ENCODE measurements at regions not wholly inside any gene's neighbourhood (a gene's known extent, or its start where the extent isn't known, plus 50 kb on each side); places are given as distances from the start of the nearest gene placed in this dataset.
"Not testable (repeated sequence)": the region's sequence is repeated elsewhere in the genome, so short reads cannot be mapped to it uniquely, and the experiment has no call there.

DNA sequence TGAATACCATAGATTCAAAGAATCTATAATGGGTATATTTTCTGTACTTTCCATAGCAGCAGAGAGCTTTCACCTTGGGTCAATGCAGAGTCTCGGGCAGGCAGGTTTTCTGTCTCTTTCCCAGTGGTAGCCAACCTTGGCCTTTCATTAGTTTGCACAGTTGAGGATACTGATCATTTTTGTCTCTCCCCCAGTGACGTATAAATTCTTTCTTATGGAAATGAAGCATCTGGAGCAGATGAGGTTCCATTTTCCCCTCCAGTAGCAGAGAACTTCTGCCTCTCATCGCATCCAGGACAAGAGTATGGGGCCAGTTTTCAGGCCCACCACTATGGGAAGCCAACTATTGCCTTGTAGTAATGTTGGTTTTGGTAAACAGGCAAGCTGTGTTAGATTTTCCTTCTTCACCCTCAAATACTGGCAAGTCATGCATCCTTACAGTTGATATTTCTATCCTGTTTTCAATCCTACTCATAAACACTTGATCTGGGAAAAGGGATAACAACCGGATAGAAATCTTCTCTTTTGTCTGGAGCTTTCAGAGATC, 845.2 kb upstream of the CDH18 start:
- Histone ChIP-seq H3K4me3 (ENCODE audit: low read depth, low read length) (no peak overlapping the region), H3K27me3 (ENCODE audit: control insufficient read depth, insufficient read depth, low read length) (no peaks in the 10 kb centered on the region), H3K36me3 (ENCODE audit: control insufficient read depth, insufficient read depth, low read length) (no peaks in the 10 kb centered on the region)
- ChIA-PET CTCF (no interaction called here), POLR2A (no interaction called here)
- no peak for TF ChIP-seq CTCF (IDR thresholded peaks at IDR 0.05; ENCODE audit: insufficient read depth, low read depth, low read length)
- DNase-seq (ENCODE audit: low read depth), result no peak

- Histone ChIP-seq H3K4me3 (ENCODE audit: low read depth, low read length) (no peak overlapping the region), H3K36me3 (ENCODE audit: control insufficient read depth, insufficient read depth, low read length) (no peaks in the 10 kb centered on the region), H3K27me3 (ENCODE audit: control insufficient read depth, insufficient read depth, low read length) (no peaks in the 10 kb centered on the region)
- ChIA-PET POLR2A (no interaction called here), CTCF (no interaction called here)
- no peak for DNase-seq (ENCODE audit: low read depth)
- TF ChIP-seq CTCF (IDR thresholded peaks at IDR 0.05; ENCODE audit: insufficient read depth, low read depth, low read length), result no peak
These were observed 844.4 kb upstream of the CDH18 start for GRCh38 chr5:20832204-20833080.

- POLR2A ChIA-PET; H3K4me3 ChIP-seq (ENCODE audit: low read depth, low read length); CTCF ChIA-PET; H3K36me3 ChIP-seq (ENCODE audit: control insufficient read depth, insufficient read depth, low read length); H3K27me3 ChIP-seq (ENCODE audit: control insufficient read depth, insufficient read depth, low read length); DNase-seq (ENCODE audit: low read depth): not testable (repeated sequence)
These were observed 838.0 kb upstream of the CDH18 start for GRCh38 chr5:20825951-20826350.

GRCh38 chr5:20797216-20797615, 809.2 kb upstream of the CDH18 start:
- H3K36me3 ChIP-seq (ENCODE audit: control insufficient read depth, insufficient read depth, low read length); H3K4me3 ChIP-seq (ENCODE audit: low read depth, low read length); POLR2A ChIA-PET; CTCF ChIA-PET; H3K27me3 ChIP-seq (ENCODE audit: control insufficient read depth, insufficient read depth, low read length); DNase-seq (ENCODE audit: low read depth): not testable (repeated sequence)

DNA sequence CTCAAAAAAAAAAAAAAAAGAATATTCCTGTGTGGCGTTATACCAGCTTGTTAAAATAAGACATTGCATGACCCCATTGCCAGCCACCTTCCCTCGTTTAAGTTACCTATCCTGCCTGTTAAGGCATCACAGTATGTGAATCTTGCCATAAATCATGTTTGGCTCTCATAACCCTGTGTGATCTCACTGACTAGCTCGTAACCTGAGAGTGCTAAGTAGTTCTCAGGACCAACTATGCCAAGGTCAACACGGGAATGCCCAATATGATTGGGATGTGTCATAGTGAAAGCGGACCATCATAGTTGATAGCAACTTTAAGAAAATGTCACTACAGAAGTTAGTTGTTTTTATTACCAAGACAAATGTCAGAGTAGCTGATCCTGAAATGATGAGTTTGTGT, 796.8 kb upstream of the CDH18 start:
- DNase-seq (ENCODE audit: low read depth); H3K27me3 ChIP-seq (ENCODE audit: control insufficient read depth, insufficient read depth, low read length); H3K4me3 ChIP-seq (ENCODE audit: low read depth, low read length); H3K36me3 ChIP-seq (ENCODE audit: control insufficient read depth, insufficient read depth, low read length); POLR2A ChIA-PET; CTCF ChIA-PET: not testable (repeated sequence)

DNA sequence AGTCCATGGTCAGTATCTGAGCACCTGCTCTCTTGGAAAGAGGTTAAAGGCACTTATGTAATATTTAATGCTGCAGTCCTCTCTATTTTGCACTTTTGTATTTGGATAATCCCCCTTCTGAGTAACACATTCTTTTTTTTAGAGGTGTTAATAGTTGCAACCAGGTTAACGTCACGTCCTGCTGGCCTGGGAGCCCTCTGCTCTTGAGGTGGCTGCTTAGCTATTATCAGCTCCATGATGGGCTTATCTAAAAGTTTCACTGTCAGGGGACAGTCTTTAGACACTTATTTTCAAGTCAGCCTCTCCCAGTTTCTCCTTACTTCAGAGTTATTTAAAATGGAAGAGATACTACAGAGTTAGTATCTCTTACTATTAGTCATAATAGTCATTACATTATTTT, 795.5 kb upstream of the CDH18 start:
- POLR2A ChIA-PET; H3K4me3 ChIP-seq (ENCODE audit: low read depth, low read length); CTCF ChIA-PET; H3K27me3 ChIP-seq (ENCODE audit: control insufficient read depth, insufficient read depth, low read length); DNase-seq (ENCODE audit: low read depth); H3K36me3 ChIP-seq (ENCODE audit: control insufficient read depth, insufficient read depth, low read length): not testable (repeated sequence)

DNA sequence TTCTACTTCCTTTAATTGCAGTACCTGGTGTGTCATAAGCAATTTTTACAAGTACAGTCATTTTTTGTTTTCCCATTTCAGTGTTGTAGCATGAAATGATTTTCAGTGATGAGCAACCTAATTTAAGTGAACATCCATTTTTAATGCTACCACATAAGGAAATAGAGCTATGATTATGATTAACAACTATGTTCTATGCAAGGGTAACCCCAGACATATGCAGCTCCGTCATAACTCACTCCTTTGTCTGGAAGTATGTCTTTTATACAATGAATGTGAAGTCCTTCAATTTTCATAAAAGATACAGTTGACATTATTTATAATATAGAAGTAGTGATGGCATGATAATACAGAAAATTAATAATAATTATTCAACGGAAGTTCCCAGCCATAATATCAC, 783.3 kb upstream of the CDH18 start:
- CTCF ChIA-PET; POLR2A ChIA-PET; H3K4me3 ChIP-seq (ENCODE audit: low read depth, low read length); H3K27me3 ChIP-seq (ENCODE audit: control insufficient read depth, insufficient read depth, low read length); DNase-seq (ENCODE audit: low read depth); H3K36me3 ChIP-seq (ENCODE audit: control insufficient read depth, insufficient read depth, low read length): not testable (repeated sequence)

GRCh38 chr5:20765074-20765473, 777.1 kb upstream of the CDH18 start:
- POLR2A ChIA-PET; H3K27me3 ChIP-seq (ENCODE audit: control insufficient read depth, insufficient read depth, low read length); H3K4me3 ChIP-seq (ENCODE audit: low read depth, low read length); H3K36me3 ChIP-seq (ENCODE audit: control insufficient read depth, insufficient read depth, low read length); DNase-seq (ENCODE audit: low read depth); CTCF ChIA-PET: not testable (repeated sequence)

DNA sequence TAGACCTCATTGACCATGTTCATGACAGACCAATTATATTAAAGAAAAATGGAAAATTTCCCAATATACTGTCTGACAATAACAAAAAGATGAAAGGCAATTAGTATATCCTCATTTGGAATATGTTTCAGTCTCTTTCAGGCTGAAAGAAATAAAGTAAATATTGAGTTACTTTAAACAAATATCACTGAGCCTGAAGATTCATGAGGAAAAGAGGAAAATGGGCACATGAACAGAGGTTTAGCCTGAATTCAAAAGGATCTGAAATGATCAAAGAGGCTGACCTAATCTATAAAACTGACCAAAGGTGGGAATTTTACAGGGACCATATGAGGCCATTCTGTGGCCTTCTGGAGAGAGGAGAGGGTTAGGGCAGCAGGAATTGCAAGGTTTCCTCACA, 771.5 kb upstream of the CDH18 start:
- CTCF ChIA-PET, result not testable (repeated sequence)

DNA sequence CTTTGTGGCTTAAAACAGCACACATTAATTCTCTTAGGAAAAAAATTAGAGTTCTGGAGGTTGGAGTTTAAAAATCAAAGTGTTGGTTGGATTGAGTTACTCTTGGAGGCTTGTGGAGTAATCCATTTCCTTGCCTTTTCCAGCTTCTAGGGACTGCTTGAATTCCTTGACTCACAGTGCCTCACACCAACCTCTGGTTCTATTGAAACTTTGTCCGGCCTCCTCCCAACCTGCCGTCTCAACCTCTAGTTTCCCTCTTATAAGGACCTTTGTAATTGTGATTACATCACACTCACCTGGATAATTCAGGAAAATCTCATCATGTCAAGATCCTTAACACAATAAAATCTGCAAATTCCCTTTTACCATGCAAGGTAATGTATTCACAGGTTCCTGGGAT, 764.2 kb upstream of the CDH18 start:
- CTCF ChIA-PET; H3K27me3 ChIP-seq (ENCODE audit: control insufficient read depth, insufficient read depth, low read length); H3K4me3 ChIP-seq (ENCODE audit: low read depth, low read length); DNase-seq (ENCODE audit: low read depth); POLR2A ChIA-PET; H3K36me3 ChIP-seq (ENCODE audit: control insufficient read depth, insufficient read depth, low read length): not testable (repeated sequence)

More for the DNA sequence above, 771.5 kb upstream of the CDH18 start:
- POLR2A ChIA-PET; H3K4me3 ChIP-seq (ENCODE audit: low read depth, low read length); DNase-seq (ENCODE audit: low read depth); H3K27me3 ChIP-seq (ENCODE audit: control insufficient read depth, insufficient read depth, low read length); H3K36me3 ChIP-seq (ENCODE audit: control insufficient read depth, insufficient read depth, low read length): not testable (repeated sequence)

GRCh38 chr5:20735715-20736114, 747.7 kb upstream of the CDH18 start:
- H3K27me3 ChIP-seq (ENCODE audit: control insufficient read depth, insufficient read depth, low read length); CTCF ChIA-PET; DNase-seq (ENCODE audit: low read depth): not testable (repeated sequence)

More at GRCh38 chr5:20735715-20736114, 747.7 kb upstream of the CDH18 start:
- H3K4me3 ChIP-seq (ENCODE audit: low read depth, low read length); H3K36me3 ChIP-seq (ENCODE audit: control insufficient read depth, insufficient read depth, low read length); POLR2A ChIA-PET: not testable (repeated sequence)

Data from BJ (cell line).